ENCODE measurements at regions not wholly inside any gene's neighbourhood (a gene's known extent, or its start where the extent isn't known, plus 50 kb on each side); places are given as distances from the start of the nearest gene placed in this dataset.
"Not testable (repeated sequence)": the region's sequence is repeated elsewhere in the genome, so short reads cannot be mapped to it uniquely, and the experiment has no call there.

DNA sequence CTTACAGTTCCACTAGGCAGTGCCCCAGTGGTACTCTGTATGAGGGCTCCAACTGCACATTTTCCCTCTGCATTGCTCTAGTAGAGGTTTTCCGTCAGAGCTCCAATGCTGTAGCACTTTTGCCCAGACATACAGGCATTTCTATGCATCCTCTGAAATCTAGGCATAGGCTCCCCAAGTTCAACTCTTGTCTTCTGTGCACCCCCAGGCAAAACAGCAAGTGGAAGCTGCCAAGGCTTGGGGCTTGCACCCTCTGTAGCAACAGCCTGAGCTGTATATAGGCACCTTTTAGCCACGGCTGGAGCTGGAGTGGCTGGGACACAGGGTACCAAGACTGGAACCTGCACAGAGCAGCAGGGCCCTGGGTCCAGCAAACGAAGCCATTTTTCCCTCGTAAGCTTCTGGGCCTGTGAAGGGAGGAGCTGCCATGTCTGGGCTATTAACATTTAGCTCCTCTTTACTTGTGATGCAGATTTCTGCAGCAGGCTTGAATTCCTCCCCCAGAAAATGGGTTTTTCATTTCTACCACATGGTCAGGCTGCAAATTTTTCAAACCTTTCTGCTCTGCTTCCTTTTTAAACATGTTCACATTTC is 596.2 kb upstream of the ADGRB3 start:
- DNase-seq (ENCODE audit: low spot score) = no peak
- no peaks in the 10 kb centered on the region for H3K36me3 Mint-ChIP-seq (ENCODE audit: low read depth)
- no peak overlapping the region for H3K4me3 Mint-ChIP-seq (ENCODE audit: low read depth)
- no peaks in the 10 kb centered on the region for H3K27me3 Mint-ChIP-seq (ENCODE audit: low read depth)
- H3K4me1 Mint-ChIP-seq (ENCODE audit: low read depth) = no peaks in the 10 kb centered on the region
- intact Hi-C loops (cut with micrococcal nuclease) = no loop called here
- H3K9me3 Mint-ChIP-seq = peaks cover 10% of the 10 kb centered on the region
- no peak overlapping the region for H3K27ac Mint-ChIP-seq

GRCh38 chr6:68032217-68032616 is 602.9 kb upstream of the ADGRB3 start:
- Mint-ChIP-seq H3K9me3 (peaks cover 26% of the 10 kb centered on the region), H3K27me3 (ENCODE audit: low read depth) (no peaks in the 10 kb centered on the region), H3K27ac (no peak overlapping the region)

DNA sequence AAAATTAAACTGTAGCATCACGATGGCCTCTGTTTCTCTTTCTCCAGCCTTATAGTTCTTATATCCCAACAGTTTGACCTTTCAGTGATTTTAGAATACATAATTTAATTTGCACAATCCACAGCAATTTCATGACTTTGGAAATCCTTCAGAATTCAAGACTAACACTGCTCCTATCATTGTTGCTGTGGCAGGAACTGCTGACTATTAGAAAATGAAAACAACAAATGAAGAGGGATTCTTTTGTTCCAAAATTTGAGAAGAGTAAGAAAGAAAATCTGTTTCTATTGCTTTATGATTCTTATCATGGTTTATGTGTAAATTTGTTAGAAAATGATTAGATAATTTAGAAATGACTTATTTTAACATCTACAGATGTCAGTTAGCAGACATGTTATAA is 604.0 kb upstream of the ADGRB3 start:
- intact Hi-C loops (cut with micrococcal nuclease) = no loop called here
- no peak for DNase-seq (ENCODE audit: low spot score)
- no peaks in the 10 kb centered on the region for H3K27me3 Mint-ChIP-seq (ENCODE audit: low read depth)
- no peaks in the 10 kb centered on the region for H3K36me3 Mint-ChIP-seq (ENCODE audit: low read depth)
- peaks cover 24% of the 10 kb centered on the region for H3K9me3 Mint-ChIP-seq
- no peak overlapping the region for H3K27ac Mint-ChIP-seq
- H3K4me1 Mint-ChIP-seq (ENCODE audit: low read depth) = no peaks in the 10 kb centered on the region
- no peak overlapping the region for H3K4me3 Mint-ChIP-seq (ENCODE audit: low read depth)

More at GRCh38 chr6:68032217-68032616, 602.9 kb upstream of the ADGRB3 start:
- H3K4me3 Mint-ChIP-seq (ENCODE audit: low read depth) = no peak overlapping the region
- no peak for DNase-seq (ENCODE audit: low spot score)
- no peaks in the 10 kb centered on the region for H3K36me3 Mint-ChIP-seq (ENCODE audit: low read depth)
- no peaks in the 10 kb centered on the region for H3K4me1 Mint-ChIP-seq (ENCODE audit: low read depth)
- intact Hi-C loops (cut with micrococcal nuclease) = no loop called here

DNA sequence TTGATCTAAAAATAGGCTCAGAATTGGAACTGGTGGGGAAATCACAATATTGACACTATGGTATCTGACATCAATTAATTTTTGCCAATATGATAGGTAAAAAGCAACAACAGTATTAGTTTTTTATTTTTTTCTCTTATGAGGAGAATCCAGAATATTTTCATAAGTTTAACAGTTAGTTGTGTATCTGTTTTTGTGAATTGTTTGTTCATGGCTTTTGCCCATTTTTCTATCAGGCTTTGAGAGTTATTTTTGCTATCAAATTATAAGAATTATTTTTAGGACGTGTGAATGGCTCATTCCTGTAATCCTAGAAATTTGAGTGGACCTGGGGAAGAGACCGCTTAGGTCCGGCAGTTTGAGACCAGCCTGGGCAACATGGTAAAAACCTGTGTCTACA is 608.6 kb upstream of the ADGRB3 start:
- H3K36me3 Mint-ChIP-seq (ENCODE audit: low read depth) = no peaks in the 10 kb centered on the region
- H3K27ac Mint-ChIP-seq = no peak overlapping the region

DNA sequence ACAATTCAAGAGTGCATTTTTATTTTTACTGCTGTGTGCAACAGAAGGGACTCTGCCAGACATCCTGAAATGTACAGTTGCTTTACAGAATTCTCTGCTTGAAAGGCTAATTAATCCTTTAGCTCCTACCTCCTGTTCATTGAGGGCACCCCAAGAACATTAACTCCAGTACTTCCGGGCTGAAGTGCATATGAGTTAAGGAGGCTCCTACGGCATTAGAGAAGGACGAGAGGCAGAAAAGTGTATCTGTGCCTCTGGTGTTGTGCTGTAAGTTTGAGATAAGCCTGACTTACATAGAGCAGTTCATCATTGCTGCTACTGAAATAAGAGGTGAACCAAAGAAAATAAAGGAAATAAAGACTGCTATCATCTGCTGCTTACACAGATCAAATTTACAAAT is 609.3 kb upstream of the ADGRB3 start:
- no peak overlapping the region for H3K27ac Mint-ChIP-seq
- H3K9me3 Mint-ChIP-seq = peaks cover 41% of the 10 kb centered on the region
- DNase-seq (ENCODE audit: low spot score) = no peak
- H3K4me1 Mint-ChIP-seq (ENCODE audit: low read depth) = no peaks in the 10 kb centered on the region
- H3K36me3 Mint-ChIP-seq (ENCODE audit: low read depth) = no peaks in the 10 kb centered on the region
- intact Hi-C loops (cut with micrococcal nuclease) = no loop called here
- H3K4me3 Mint-ChIP-seq (ENCODE audit: low read depth) = no peak overlapping the region
- H3K27me3 Mint-ChIP-seq (ENCODE audit: low read depth) = no peaks in the 10 kb centered on the region

More for the DNA sequence above, 608.6 kb upstream of the ADGRB3 start:
- Mint-ChIP-seq H3K27me3 (ENCODE audit: low read depth) (no peaks in the 10 kb centered on the region), H3K4me1 (ENCODE audit: low read depth) (no peaks in the 10 kb centered on the region), H3K9me3 (peaks cover 44% of the 10 kb centered on the region), H3K4me3 (ENCODE audit: low read depth) (no peak overlapping the region)
- no peak for DNase-seq (ENCODE audit: low spot score)
- intact Hi-C loops (cut with micrococcal nuclease) = no loop called here

- Mint-ChIP-seq H3K4me3 (ENCODE audit: low read depth) (no peak overlapping the region), H3K27ac (no peak overlapping the region), H3K36me3 (ENCODE audit: low read depth) (no peaks in the 10 kb centered on the region), H3K9me3 (peaks cover 41% of the 10 kb centered on the region), H3K4me1 (ENCODE audit: low read depth) (no peaks in the 10 kb centered on the region), H3K27me3 (ENCODE audit: low read depth) (no peaks in the 10 kb centered on the region)
- intact Hi-C loops (cut with micrococcal nuclease) = no loop called here
- DNase-seq (ENCODE audit: low spot score) = no peak
Observed at GRCh38 chr6:68024570-68025269, 610.4 kb upstream of the ADGRB3 start.

DNA sequence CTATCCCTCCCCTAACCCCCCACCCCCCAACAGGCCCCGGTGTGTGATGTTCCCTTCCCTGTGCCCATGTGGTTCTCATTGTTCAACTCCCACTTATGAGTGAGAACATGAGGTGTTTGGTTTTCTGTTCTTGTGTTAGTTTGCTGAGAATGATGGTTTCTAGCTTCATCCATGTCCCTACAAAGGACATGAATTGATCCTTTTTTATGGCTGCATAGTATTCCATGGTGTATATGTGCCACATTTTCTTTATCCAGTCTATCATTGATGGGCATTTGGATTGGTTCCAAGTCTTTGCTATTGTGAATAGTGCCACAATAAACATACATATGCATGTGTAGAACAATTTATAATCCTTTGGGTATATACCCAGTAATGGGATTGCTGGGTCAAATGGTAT is 612.1 kb upstream of the ADGRB3 start:
- H3K4me1 Mint-ChIP-seq (ENCODE audit: low read depth); H3K4me3 Mint-ChIP-seq (ENCODE audit: low read depth); DNase-seq (ENCODE audit: low spot score); intact Hi-C loops (cut with micrococcal nuclease); H3K36me3 Mint-ChIP-seq (ENCODE audit: low read depth); H3K27ac Mint-ChIP-seq; H3K27me3 Mint-ChIP-seq (ENCODE audit: low read depth): not testable (repeated sequence)
- peaks cover 29% of the 10 kb centered on the region for H3K9me3 Mint-ChIP-seq

- H3K27me3 Mint-ChIP-seq (ENCODE audit: low read depth) = no peaks in the 10 kb centered on the region
- no peaks in the 10 kb centered on the region for H3K4me1 Mint-ChIP-seq (ENCODE audit: low read depth)
- peaks cover 16% of the 10 kb centered on the region for H3K9me3 Mint-ChIP-seq
- intact Hi-C loops (cut with micrococcal nuclease) = no loop called here
- no peak for DNase-seq (ENCODE audit: low spot score)
- H3K27ac Mint-ChIP-seq = no peak overlapping the region
- no peak overlapping the region for H3K4me3 Mint-ChIP-seq (ENCODE audit: low read depth)
- H3K36me3 Mint-ChIP-seq (ENCODE audit: low read depth) = no peaks in the 10 kb centered on the region
Observed at GRCh38 chr6:68013780-68014515, 621.1 kb upstream of the ADGRB3 start.

GRCh38 chr6:68012822-68013221 is 622.3 kb upstream of the ADGRB3 start:
- H3K27me3 Mint-ChIP-seq (ENCODE audit: low read depth) = no peaks in the 10 kb centered on the region
- no peaks in the 10 kb centered on the region for H3K4me1 Mint-ChIP-seq (ENCODE audit: low read depth)
- no peak overlapping the region for H3K27ac Mint-ChIP-seq
- no peak for DNase-seq (ENCODE audit: low spot score)
- intact Hi-C loops (cut with micrococcal nuclease) = no loop called here
- H3K4me3 Mint-ChIP-seq (ENCODE audit: low read depth) = no peak overlapping the region
- H3K36me3 Mint-ChIP-seq (ENCODE audit: low read depth) = no peaks in the 10 kb centered on the region
- peaks cover 23% of the 10 kb centered on the region for H3K9me3 Mint-ChIP-seq

GRCh38 chr6:68010936-68011335 is 624.1 kb upstream of the ADGRB3 start:
- no peaks in the 10 kb centered on the region for H3K36me3 Mint-ChIP-seq (ENCODE audit: low read depth)
- no peak overlapping the region for H3K27ac Mint-ChIP-seq
- DNase-seq (ENCODE audit: low spot score) = no peak
- intact Hi-C loops (cut with micrococcal nuclease) = no loop called here
- no peaks in the 10 kb centered on the region for H3K4me1 Mint-ChIP-seq (ENCODE audit: low read depth)
- H3K27me3 Mint-ChIP-seq (ENCODE audit: low read depth) = no peaks in the 10 kb centered on the region
- H3K4me3 Mint-ChIP-seq (ENCODE audit: low read depth) = no peak overlapping the region
- H3K9me3 Mint-ChIP-seq = peaks cover 28% of the 10 kb centered on the region

- peaks cover 28% of the 10 kb centered on the region for H3K9me3 Mint-ChIP-seq
- H3K36me3 Mint-ChIP-seq (ENCODE audit: low read depth) = no peaks in the 10 kb centered on the region
- intact Hi-C loops (cut with micrococcal nuclease) = no loop called here
- no peaks in the 10 kb centered on the region for H3K27me3 Mint-ChIP-seq (ENCODE audit: low read depth)
- H3K4me3 Mint-ChIP-seq (ENCODE audit: low read depth) = no peak overlapping the region
- H3K27ac Mint-ChIP-seq = no peak overlapping the region
- H3K4me1 Mint-ChIP-seq (ENCODE audit: low read depth) = no peaks in the 10 kb centered on the region
- no peak for DNase-seq (ENCODE audit: low spot score)
Observed at GRCh38 chr6:68008445-68008844, 626.6 kb upstream of the ADGRB3 start.

- intact Hi-C loops (cut with micrococcal nuclease) = no loop called here
Observed at GRCh38 chr6:68007717-68008116, 627.4 kb upstream of the ADGRB3 start.

DNA sequence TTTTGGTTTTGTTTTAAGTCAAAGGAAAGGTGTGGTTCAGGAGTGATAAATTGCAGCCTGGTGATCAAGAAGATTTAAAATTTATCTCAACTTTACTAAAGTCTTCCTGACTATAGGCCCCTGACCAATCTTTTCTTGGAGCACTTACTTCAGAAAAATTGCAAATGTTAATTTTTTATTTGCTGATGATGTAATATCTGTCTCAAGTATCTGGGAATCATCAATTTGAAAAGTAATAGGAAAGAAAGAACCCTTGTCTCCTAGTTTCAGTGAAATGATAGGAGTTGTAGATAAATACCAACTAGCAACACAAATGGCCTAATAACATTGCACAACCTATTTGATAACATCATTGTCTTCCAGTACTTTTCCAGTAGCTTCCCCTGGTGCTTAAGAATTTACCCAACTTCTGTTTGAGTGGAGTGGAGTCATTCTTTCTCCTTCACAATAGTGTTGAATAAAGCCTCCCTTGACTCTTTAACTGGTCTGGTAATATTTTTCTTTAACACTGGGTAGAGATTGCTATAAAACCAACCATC is 648.3 kb upstream of the ADGRB3 start:
- H3K27ac Mint-ChIP-seq = no peak overlapping the region
- no peaks in the 10 kb centered on the region for H3K4me1 Mint-ChIP-seq (ENCODE audit: low read depth)
- no peak overlapping the region for H3K4me3 Mint-ChIP-seq (ENCODE audit: low read depth)

More at GRCh38 chr6:68007717-68008116, 627.4 kb upstream of the ADGRB3 start:
- no peak overlapping the region for H3K27ac Mint-ChIP-seq
- no peaks in the 10 kb centered on the region for H3K4me1 Mint-ChIP-seq (ENCODE audit: low read depth)
- no peaks in the 10 kb centered on the region for H3K27me3 Mint-ChIP-seq (ENCODE audit: low read depth)
- no peak for DNase-seq (ENCODE audit: low spot score)
- H3K9me3 Mint-ChIP-seq = peaks cover 25% of the 10 kb centered on the region
- no peak overlapping the region for H3K4me3 Mint-ChIP-seq (ENCODE audit: low read depth)
- no peaks in the 10 kb centered on the region for H3K36me3 Mint-ChIP-seq (ENCODE audit: low read depth)

More for the DNA sequence above, 648.3 kb upstream of the ADGRB3 start:
- Mint-ChIP-seq H3K9me3 (peaks cover 10% of the 10 kb centered on the region), H3K36me3 (ENCODE audit: low read depth) (no peaks in the 10 kb centered on the region), H3K27me3 (ENCODE audit: low read depth) (no peaks in the 10 kb centered on the region)
- intact Hi-C loops (cut with micrococcal nuclease) = no loop called here
- DNase-seq (ENCODE audit: low spot score) = no peak
